Stomach smooth muscle (tissue), 2 donors: ENCODE measurements at regions not wholly inside any gene's neighbourhood (a gene's known extent, or its start where the extent isn't known, plus 50 kb on each side); places are given as distances from the start of the nearest gene placed in this dataset.

Experiments used
- H3K27ac ChIP-seq: one replicate; pipeline ENCODE4 v1.7.0; 2013; ENCODE audit warnings: mild to moderate bottlenecking, low read length, inconsistent platforms
- H3K27me3 ChIP-seq, 2 donors: one replicate each; pipeline ENCODE4 v1.7.0; 2013; ENCODE audit warnings: low read length in 2 of 2; ENCODE audit not compliant: insufficient read depth in 2 of 2, control insufficient read depth in 1 of 2
- H3K36me3 ChIP-seq, 2 donors: one replicate each; pipeline ENCODE4 v1.7.0; 2013; ENCODE audit warnings: low read length in 2 of 2; ENCODE audit not compliant: control insufficient read depth in 2 of 2, insufficient read depth in 2 of 2
- H3K4me1 ChIP-seq: one replicate; pipeline ENCODE4 v1.7.0; 2013; ENCODE audit warnings: low read length; ENCODE audit not compliant: control insufficient read depth, insufficient read depth
- H3K4me3 ChIP-seq, 2 donors: one replicate each; pipeline ENCODE4 v1.7.0; 2013; ENCODE audit warnings: low read length in 2 of 2
- H3K9ac ChIP-seq, 2 donors: one replicate each; pipeline ENCODE4 v1.7.0; 2013; ENCODE audit warnings: low read length in 2 of 2, mild to moderate bottlenecking in 1 of 2
- H3K9me3 ChIP-seq, 2 donors: one replicate each; pipeline ENCODE4 v1.7.0; 2013; ENCODE audit warnings: low read length in 2 of 2; ENCODE audit not compliant: control insufficient read depth in 2 of 2
- donor health status: healthy.
- donor health status: Pancreatic carcinoma.

DNA sequence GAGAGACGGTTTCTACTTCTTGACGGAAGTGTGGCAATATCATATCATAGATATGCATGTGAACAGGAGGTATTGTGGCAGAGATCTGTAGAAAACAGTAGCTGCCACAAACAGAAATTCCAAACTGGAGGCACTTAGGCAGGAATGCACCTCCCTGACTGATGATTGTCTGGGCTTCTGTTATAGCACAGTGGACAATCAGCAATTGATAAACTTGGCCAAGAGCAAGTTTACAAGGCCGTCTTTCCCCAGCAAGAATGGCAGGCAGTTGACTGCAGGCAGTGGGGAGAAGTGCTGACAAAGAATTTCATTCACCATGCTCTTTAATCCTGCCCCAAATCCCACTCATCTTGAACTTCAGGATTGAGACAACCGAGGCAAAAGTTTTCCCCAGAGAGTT is 114.4 kb upstream of the STOX2 start:
- peaks cover 18 to 25% of the 10 kb centered on the region in 2 donors for H3K9me3 ChIP-seq
- H3K4me3 ChIP-seq: no peak overlapping the region
- no peak overlapping the region for H3K9ac ChIP-seq
- H3K36me3 ChIP-seq: no peaks in the 10 kb centered on the region
- H3K27me3 ChIP-seq: peaks cover 0 to 2% of the 10 kb centered on the region in 2 donors
- no peak overlapping the region for H3K27ac ChIP-seq
- no peaks in the 10 kb centered on the region for H3K4me1 ChIP-seq

DNA sequence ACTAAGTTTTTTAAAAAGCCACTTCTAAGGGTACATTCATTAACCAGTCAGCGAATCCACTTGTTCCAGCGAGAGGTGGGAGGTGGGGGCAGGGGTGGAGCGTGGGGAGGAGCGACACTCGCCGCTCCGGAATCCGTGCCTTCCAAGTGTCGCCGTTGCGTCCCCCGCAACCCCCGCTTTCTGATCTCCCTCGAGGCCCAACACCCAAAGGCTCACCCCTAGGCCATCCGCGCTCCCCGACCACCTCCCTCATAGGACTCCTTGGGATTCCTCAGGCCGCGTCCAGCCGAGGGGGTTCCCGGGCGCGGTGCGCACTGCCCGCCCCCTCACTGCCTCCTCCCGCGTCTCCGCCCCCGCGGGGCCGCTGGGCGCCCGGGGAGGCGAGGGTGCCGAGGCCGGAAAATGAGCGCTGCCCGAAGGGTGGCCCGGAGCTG is 108.1 kb upstream of the STOX2 start:
- H3K27me3 ChIP-seq: peaks cover 16 to 36% of the 10 kb centered on the region in 2 donors
- H3K4me3 ChIP-seq: peak overlapping the region in 1 of 2 donors; percentile 69
- H3K27ac ChIP-seq: no peak overlapping the region
- no peaks in the 10 kb centered on the region for H3K36me3 ChIP-seq
- H3K4me1 ChIP-seq: peaks cover 13% of the 10 kb centered on the region
- peaks cover 15 to 20% of the 10 kb centered on the region in 2 donors for H3K9me3 ChIP-seq
- H3K9ac ChIP-seq: no peak overlapping the region

DNA sequence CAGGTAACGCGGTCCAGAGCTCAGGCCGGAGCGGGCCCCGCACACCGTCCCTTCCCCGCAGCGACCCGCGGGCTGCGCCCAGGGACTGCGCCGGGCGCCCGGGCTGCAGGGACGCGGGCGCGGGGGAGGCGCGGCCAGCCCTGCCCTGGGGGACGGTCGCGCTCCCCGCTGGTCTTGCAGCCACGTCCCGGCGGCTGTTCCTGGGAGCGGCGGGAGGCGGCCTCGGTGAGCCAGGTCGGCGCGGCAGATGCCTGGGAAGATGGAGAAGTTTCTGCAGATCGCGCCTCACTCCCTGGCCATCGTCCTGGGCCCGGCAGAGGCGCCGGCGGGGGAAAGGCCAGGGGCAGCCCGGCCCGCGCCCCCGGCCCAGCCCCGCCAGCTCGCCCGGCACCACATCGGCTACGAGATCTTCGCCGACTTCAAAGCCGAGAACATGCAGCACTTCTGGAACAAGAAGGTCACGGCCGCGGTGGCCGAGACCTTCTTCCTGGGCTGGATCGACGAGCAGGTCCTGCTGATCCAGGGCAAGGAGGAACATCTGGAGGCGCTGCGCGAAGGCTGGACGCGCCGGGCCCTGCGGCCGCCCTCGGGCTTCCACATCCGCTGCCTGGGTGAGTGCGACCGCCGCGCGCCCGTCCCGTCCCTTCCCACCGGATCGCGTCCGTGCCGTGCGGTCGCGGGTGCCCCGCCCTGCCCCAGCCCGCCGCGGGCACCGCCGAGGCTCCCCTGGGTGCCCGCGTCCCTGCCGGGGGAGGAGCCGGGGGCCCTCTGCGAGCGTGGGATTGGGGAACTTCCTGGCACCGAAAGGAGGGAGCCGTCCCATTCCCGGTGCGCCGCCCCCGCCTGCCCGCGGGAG is 107.4 kb upstream of the STOX2 start:
- Histone ChIP-seq H3K27me3 (peaks cover 16 to 36% of the 10 kb centered on the region in 2 donors), H3K36me3 (no peaks in the 10 kb centered on the region), H3K9ac (no peak overlapping the region), H3K9me3 (peaks cover 12 to 19% of the 10 kb centered on the region in 2 donors), H3K27ac (no peak overlapping the region), H3K4me3 (peak overlapping the region; percentile 34 to 69), H3K4me1 (peaks cover 13% of the 10 kb centered on the region)

DNA sequence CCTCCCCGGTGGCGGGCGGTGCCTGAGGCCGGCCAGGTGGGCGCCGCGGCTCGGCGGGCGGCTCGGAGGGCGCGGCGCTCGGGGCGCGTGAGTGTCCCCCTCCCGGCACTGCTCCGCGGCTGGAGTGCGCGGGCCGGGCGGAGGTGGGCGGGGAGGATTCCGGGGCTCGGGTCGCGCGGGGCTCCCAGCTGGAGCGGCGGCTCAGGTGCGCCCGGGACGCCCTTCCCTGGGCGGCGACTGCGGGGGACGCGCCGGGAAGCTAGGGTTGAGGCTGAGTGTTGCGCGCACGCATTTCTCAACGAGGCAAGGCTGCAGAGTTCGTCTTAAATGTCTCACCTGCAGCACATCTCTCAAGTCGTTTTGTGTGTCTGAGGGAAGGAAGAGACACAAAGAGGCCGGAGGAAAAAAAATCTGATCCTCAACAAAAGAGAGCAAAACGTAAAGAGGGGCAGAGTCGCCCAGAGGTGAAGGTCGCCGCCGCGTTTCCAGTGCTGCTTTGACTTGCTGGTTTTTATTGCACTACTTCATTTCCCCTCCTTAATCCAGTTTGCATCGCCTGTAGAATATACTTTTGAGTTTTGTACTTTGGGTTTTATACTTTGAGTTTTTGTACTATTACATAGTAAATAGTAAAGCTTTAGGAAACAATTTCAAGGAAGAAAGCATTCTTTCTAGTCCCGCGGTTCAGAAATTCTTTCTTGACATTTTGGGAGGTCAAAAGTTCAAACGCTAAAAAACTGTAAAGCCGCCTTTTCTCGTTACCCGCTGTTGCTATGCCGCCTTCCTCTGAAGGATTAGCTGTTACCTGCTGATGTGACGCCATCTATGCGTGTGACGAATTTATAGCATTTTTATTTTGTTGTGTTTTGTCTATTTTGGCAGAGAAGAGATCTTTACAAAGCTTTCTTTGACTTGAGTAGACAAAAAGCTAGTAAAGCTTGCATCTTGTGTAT is 106.5 kb upstream of the STOX2 start:
- Histone ChIP-seq H3K36me3 (no peaks in the 10 kb centered on the region), H3K27ac (no peak overlapping the region), H3K9me3 (peaks cover 6 to 11% of the 10 kb centered on the region in 2 donors), H3K4me3 (peak overlapping the region in 1 of 2 donors; percentile 69), H3K9ac (no peak overlapping the region), H3K4me1 (peaks cover 13% of the 10 kb centered on the region), H3K27me3 (peaks cover 16 to 36% of the 10 kb centered on the region in 2 donors)

DNA sequence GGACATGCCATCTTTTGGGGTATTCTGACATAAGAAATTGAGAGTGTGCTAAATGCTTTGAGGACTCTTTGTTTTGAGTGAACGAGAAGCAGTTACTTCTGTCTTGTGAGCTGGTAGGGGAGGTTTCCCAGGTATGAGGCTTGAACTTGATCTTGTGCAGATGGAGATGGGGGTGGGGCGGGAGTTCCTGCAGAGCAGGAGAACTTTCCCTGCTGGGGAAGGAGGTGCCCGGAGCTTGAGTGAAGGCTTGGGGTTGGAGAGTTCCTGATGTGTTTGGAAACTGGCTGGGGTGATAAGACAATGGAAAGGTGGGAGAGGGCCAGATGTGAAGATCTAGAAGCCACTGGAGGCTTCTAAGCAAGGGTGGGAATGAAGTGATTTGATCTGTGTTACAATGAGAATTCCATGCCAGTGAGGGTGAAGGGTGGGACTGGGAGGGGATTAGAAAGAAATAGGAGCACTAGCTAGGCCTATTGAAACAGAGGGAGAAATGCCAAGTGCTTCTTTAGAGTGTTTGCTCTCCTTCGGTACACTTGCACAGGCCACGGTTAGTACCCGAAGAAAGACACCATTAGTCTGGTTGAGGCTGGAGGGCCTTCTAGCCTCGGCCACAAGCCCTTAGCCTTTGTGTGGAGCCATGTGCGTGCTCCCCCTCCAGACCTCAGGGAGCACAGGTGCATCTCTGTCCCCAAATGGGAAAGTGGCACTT is 103.5 kb upstream of the STOX2 start:
- H3K27me3 ChIP-seq: peaks cover 13 to 35% of the 10 kb centered on the region in 2 donors
- peaks cover 13% of the 10 kb centered on the region for H3K4me1 ChIP-seq
- no peaks in the 10 kb centered on the region for H3K9me3 ChIP-seq
- no peaks in the 10 kb centered on the region for H3K36me3 ChIP-seq
- H3K27ac ChIP-seq: no peak overlapping the region
- H3K9ac ChIP-seq: no peak overlapping the region
- H3K4me3 ChIP-seq: no peak overlapping the region

DNA sequence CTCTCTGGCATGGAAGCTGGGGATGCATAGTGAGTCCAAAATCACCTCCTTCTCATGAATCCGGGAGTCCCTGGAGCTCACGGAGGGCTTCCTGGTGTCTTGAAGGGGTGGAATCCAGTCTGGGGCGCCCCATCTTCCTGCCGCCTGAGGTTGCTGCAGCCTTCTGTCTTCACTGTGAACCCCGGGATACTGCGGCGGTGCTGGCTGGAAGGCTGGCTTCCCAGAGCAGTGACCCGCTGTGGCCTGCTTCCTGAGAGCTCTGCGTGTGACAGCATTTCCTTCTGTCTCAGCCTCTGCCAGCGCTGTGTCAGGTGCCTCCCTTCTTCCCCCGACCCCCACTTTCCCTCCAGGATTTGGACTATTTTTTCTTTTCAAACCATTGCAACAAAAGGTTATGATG is 98.8 kb upstream of the STOX2 start:
- Histone ChIP-seq H3K9me3 (peaks cover 3% of the 10 kb centered on the region in 2 donors), H3K27me3 (peaks cover 0 to 2% of the 10 kb centered on the region in 2 donors), H3K9ac (no peak overlapping the region), H3K4me3 (no peak overlapping the region), H3K36me3 (no peaks in the 10 kb centered on the region), H3K4me1 (no peaks in the 10 kb centered on the region), H3K27ac (no peak overlapping the region)

DNA sequence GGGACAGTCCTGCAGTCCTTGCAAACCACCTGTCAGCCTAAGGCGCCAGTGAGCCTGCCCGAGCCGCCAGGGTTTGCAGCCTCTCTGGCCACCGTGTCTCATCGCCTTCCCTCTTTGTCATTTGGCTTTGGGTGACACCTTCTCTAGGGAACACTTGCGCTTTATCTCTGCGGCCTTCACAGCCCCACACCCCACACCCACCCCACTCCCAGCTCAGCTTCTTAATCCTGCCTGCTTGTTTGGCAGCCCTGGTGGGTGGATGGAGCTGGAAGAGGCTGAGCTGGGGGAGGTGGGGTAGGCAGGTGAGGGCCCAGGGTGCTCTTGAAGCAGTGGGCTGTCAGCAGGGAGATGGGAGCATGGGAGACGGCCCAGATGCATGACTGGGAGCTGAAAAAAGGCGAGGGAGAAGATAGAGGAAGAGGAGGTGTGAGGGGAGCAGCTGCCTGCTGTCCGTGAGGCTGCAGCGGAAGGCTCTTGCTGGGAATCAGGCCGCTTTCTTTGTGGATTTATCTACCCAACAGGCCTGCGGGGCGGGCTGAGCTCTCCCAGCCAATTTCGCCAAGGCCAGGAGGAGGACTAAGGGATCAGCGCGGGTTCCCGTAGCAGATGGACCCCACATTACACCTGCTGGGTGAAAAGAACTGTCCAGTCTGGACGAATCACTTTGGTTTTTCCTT is 97.5 kb upstream of the STOX2 start:
- no peaks in the 10 kb centered on the region for H3K27me3 ChIP-seq
- H3K9me3 ChIP-seq: peaks cover 3% of the 10 kb centered on the region in 2 donors
- H3K9ac ChIP-seq: no peak overlapping the region
- H3K36me3 ChIP-seq: no peaks in the 10 kb centered on the region
- H3K4me1 ChIP-seq: no peaks in the 10 kb centered on the region
- H3K4me3 ChIP-seq: no peak overlapping the region
- H3K27ac ChIP-seq: no peak overlapping the region

DNA sequence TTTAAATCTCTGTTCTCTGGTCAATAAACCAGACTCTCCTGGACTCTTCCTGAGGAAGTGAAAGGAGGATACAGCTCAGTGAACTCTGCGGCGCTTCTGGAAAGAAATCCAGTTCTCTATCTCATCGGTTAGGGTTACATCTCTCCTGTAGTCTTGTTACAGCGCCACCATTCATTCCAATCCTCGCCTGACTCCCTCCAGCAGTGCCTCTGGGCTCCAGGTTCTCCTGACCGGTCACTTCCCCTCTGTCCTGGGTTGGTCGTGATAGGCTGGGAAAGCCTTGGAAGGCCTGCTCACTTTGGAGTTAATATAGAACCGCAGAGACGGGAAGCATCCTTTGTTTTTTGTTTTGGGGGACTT is 97.0 kb upstream of the STOX2 start:
- no peak overlapping the region for H3K4me3 ChIP-seq
- no peak overlapping the region for H3K9ac ChIP-seq
- H3K4me1 ChIP-seq: no peaks in the 10 kb centered on the region
- H3K27ac ChIP-seq: no peak overlapping the region
- no peaks in the 10 kb centered on the region for H3K36me3 ChIP-seq
- H3K9me3 ChIP-seq: peaks cover 3% of the 10 kb centered on the region in 2 donors
- H3K27me3 ChIP-seq: no peaks in the 10 kb centered on the region

DNA sequence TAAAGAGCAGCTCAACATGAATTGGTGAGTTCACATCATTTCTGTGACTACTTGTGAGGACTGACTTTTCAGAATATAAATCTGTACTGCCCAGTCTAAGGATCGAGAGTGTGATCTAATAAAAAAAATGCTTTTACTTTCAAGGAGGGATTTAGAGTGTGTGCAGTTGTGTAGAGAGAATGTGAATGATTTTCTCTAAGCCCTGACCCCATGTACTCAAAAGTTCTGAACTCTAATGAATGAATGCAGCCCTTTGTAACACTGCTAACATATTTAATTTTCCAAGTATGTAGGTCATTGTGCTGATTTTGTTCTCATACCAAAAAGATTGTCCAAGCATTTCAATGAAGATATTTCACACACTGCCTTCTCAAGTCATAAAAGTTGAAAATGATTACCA is 92.5 kb upstream of the STOX2 start:
- Histone ChIP-seq H3K9me3 (peaks cover 3% of the 10 kb centered on the region in 2 donors), H3K9ac (no peak overlapping the region), H3K27me3 (no peaks in the 10 kb centered on the region), H3K4me3 (no peak overlapping the region), H3K36me3 (no peaks in the 10 kb centered on the region), H3K27ac (no peak overlapping the region), H3K4me1 (no peaks in the 10 kb centered on the region)

DNA sequence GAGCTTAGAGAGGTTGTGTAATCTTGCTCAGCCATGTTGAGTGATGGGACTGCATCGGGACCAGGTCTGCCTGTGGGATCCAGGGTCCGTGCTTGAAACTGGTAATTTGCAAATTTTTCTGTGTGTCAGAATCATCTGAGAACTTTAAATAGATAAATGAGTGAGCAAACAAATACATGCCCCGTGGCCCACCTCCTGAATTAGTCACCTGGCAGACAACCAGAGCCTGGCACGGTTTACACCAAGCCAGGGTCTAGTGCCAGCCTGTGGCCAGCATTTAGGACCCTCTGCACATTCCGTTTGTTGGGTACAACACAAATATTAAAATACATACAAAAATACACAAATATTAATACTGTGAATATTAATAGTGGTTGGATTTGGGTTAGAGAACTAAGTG is 90.6 kb upstream of the STOX2 start:
- no peaks in the 10 kb centered on the region for H3K36me3 ChIP-seq
- no peak overlapping the region for H3K4me3 ChIP-seq
- no peaks in the 10 kb centered on the region for H3K4me1 ChIP-seq
- no peaks in the 10 kb centered on the region for H3K27me3 ChIP-seq
- H3K9ac ChIP-seq: no peak overlapping the region
- peaks cover 3% of the 10 kb centered on the region in 2 donors for H3K9me3 ChIP-seq
- H3K27ac ChIP-seq: no peak overlapping the region
